ENCODE measurements at regions not wholly inside any gene's neighbourhood (a gene's known extent, or its start where the extent isn't known, plus 50 kb on each side); places are given as distances from the start of the nearest gene placed in this dataset.
"Not testable (repeated sequence)": the region's sequence is repeated elsewhere in the genome, so short reads cannot be mapped to it uniquely, and the experiment has no call there.

- not testable (repeated sequence) for ATAC-seq
These were observed 121.1 kb upstream of the SESTD1 start for GRCh38 chr2:179385756-179386155.

- TF ChIP-seq ZNF565 (CRISPR knock-in tag; conservative IDR thresholded peaks at IDR 0.05; ENCODE audit: low read depth) (no peak), RARB (CRISPR knock-in tag; IDR thresholded peaks at IDR 0.05) (no peak), SNAI2 (CRISPR knock-in tag; IDR thresholded peaks at IDR 0.05) (no peak), OSR1 (CRISPR knock-in tag; IDR thresholded peaks at IDR 0.05) (no peak), ESRRG (CRISPR knock-in tag; IDR thresholded peaks at IDR 0.05) (no peak), ARNTL (CRISPR knock-in tag; IDR thresholded peaks at IDR 0.05; ENCODE audit: borderline replicate concordance, low read depth) (no peak), CSRNP3 (CRISPR knock-in tag; IDR thresholded peaks at IDR 0.05) (no peak), ZNF8 (CRISPR knock-in tag; IDR thresholded peaks at IDR 0.05) (no peak), PATZ1 (CRISPR knock-in tag; IDR thresholded peaks at IDR 0.05; ENCODE audit: borderline replicate concordance) (no peak), ZFP30 (CRISPR knock-in tag; IDR thresholded peaks at IDR 0.05) (no peak), ZFP3 (CRISPR knock-in tag; IDR thresholded peaks at IDR 0.05) (no peak)
- ATAC-seq = no peak
These were observed 119.3 kb upstream of the SESTD1 start for GRCh38 chr2:179383975-179384374.

- no peak for ATAC-seq
- TF ChIP-seq SNAI2 (CRISPR knock-in tag; IDR thresholded peaks at IDR 0.05) = no peak
These were observed 112.7 kb upstream of the SESTD1 start for GRCh38 chr2:179377296-179377695.

- ATAC-seq = no peak
These were observed 112.2 kb upstream of the SESTD1 start for GRCh38 chr2:179376881-179377280.

More at GRCh38 chr2:179376881-179377280, 112.2 kb upstream of the SESTD1 start:
- TF ChIP-seq GLIS3 (CRISPR knock-in tag; IDR thresholded peaks at IDR 0.05) = no peak
- no peak for TF ChIP-seq CREB5 (CRISPR knock-in tag; IDR thresholded peaks at IDR 0.05; ENCODE audit: low read depth)
- no peak for TF ChIP-seq OSR1 (CRISPR knock-in tag; IDR thresholded peaks at IDR 0.05)
- no peak for TF ChIP-seq POU6F1 (CRISPR knock-in tag; IDR thresholded peaks at IDR 0.05; ENCODE audit: borderline replicate concordance, low read depth)
- TF ChIP-seq PPARA (CRISPR knock-in tag; IDR thresholded peaks at IDR 0.05; ENCODE audit: borderline replicate concordance) = no peak
- TF ChIP-seq ARNTL (CRISPR knock-in tag; IDR thresholded peaks at IDR 0.05; ENCODE audit: borderline replicate concordance, low read depth) = no peak
- no peak for TF ChIP-seq ZNF565 (CRISPR knock-in tag; conservative IDR thresholded peaks at IDR 0.05; ENCODE audit: low read depth)
- TF ChIP-seq ZFP3 (CRISPR knock-in tag; IDR thresholded peaks at IDR 0.05) = no peak
- TF ChIP-seq BACH2 (CRISPR knock-in tag; IDR thresholded peaks at IDR 0.05; ENCODE audit: borderline replicate concordance) = no peak
- TF ChIP-seq ESRRG (CRISPR knock-in tag; IDR thresholded peaks at IDR 0.05) = no peak
- TF ChIP-seq TSHZ2 (CRISPR knock-in tag; IDR thresholded peaks at IDR 0.05) = no peak
- no peak for TF ChIP-seq TOX (CRISPR knock-in tag; IDR thresholded peaks at IDR 0.05; ENCODE audit: borderline replicate concordance)

Data from SK-N-SH treated with all-trans-retinoic acid at 6 μM for 48 hours (cell line).